ENCODE measurements at regions not wholly inside any gene's neighbourhood (a gene's known extent, or its start where the extent isn't known, plus 50 kb on each side); places are given as distances from the start of the nearest gene placed in this dataset.

DNA sequence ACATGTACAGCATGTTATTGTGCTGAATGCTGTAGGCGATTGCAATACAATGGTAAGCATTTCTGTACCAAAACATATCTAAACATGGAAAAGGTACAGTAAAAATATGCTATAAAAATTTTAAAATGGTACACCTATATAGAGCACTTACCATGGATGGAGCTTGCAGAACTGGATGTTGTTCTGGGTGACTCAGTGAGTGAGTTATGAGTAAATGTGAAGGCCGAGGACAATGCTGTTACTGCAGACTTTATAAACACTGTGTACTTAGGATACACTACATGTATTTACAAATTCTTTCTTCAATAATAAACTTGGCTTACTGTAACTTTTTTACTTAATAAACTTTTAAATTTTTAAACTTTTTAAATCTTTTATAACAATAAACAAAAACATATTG lies 473.4 kb upstream of the UBE2E3 start:
- TF ChIP-seq, protein P1, sequence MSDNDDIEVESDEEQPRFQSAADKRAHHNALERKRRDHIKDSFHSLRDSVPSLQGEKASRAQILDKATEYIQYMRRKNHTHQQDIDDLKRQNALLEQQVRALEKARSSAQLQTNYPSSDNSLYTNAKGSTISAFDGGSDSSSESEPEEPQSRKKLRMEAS (IDR thresholded peaks at IDR 0.05; ENCODE audit: low read depth) = no peak
- TF ChIP-seq POLR2AphosphoS5 (IDR thresholded peaks at IDR 0.05; ENCODE audit: low read depth, low read length) (no peak), TEAD4 (IDR thresholded peaks at IDR 0.05; ENCODE audit: borderline replicate concordance, insufficient read depth) (no peak), YY1 (IDR thresholded peaks at IDR 0.05; ENCODE audit: low read depth) (no peak), SIN3A (IDR thresholded peaks at IDR 0.05; ENCODE audit: borderline replicate concordance, low read depth, low read length) (no peak)
- TF ChIP-seq, protein P2, sequence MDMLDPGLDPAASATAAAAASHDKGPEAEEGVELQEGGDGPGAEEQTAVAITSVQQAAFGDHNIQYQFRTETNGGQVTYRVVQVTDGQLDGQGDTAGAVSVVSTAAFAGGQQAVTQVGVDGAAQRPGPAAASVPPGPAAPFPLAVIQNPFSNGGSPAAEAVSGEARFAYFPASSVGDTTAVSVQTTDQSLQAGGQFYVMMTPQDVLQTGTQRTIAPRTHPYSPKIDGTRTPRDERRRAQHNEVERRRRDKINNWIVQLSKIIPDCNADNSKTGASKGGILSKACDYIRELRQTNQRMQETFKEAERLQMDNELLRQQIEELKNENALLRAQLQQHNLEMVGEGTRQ (IDR thresholded peaks at IDR 0.05; ENCODE audit: borderline replicate concordance, low read depth, low read length) = no peak
- TF ChIP-seq, protein P3, sequence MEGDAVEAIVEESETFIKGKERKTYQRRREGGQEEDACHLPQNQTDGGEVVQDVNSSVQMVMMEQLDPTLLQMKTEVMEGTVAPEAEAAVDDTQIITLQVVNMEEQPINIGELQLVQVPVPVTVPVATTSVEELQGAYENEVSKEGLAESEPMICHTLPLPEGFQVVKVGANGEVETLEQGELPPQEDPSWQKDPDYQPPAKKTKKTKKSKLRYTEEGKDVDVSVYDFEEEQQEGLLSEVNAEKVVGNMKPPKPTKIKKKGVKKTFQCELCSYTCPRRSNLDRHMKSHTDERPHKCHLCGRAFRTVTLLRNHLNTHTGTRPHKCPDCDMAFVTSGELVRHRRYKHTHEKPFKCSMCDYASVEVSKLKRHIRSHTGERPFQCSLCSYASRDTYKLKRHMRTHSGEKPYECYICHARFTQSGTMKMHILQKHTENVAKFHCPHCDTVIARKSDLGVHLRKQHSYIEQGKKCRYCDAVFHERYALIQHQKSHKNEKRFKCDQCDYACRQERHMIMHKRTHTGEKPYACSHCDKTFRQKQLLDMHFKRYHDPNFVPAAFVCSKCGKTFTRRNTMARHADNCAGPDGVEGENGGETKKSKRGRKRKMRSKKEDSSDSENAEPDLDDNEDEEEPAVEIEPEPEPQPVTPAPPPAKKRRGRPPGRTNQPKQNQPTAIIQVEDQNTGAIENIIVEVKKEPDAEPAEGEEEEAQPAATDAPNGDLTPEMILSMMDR (IDR thresholded peaks at IDR 0.05) = no peak
- TF ChIP-seq, protein P4, sequence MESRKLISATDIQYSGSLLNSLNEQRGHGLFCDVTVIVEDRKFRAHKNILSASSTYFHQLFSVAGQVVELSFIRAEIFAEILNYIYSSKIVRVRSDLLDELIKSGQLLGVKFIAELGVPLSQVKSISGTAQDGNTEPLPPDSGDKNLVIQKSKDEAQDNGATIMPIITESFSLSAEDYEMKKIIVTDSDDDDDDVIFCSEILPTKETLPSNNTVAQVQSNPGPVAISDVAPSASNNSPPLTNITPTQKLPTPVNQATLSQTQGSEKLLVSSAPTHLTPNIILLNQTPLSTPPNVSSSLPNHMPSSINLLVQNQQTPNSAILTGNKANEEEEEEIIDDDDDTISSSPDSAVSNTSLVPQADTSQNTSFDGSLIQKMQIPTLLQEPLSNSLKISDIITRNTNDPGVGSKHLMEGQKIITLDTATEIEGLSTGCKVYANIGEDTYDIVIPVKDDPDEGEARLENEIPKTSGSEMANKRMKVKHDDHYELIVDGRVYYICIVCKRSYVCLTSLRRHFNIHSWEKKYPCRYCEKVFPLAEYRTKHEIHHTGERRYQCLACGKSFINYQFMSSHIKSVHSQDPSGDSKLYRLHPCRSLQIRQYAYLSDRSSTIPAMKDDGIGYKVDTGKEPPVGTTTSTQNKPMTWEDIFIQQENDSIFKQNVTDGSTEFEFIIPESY (IDR thresholded peaks at IDR 0.05; ENCODE audit: borderline replicate concordance, low read depth) = no peak
- TF ChIP-seq, protein P5, sequence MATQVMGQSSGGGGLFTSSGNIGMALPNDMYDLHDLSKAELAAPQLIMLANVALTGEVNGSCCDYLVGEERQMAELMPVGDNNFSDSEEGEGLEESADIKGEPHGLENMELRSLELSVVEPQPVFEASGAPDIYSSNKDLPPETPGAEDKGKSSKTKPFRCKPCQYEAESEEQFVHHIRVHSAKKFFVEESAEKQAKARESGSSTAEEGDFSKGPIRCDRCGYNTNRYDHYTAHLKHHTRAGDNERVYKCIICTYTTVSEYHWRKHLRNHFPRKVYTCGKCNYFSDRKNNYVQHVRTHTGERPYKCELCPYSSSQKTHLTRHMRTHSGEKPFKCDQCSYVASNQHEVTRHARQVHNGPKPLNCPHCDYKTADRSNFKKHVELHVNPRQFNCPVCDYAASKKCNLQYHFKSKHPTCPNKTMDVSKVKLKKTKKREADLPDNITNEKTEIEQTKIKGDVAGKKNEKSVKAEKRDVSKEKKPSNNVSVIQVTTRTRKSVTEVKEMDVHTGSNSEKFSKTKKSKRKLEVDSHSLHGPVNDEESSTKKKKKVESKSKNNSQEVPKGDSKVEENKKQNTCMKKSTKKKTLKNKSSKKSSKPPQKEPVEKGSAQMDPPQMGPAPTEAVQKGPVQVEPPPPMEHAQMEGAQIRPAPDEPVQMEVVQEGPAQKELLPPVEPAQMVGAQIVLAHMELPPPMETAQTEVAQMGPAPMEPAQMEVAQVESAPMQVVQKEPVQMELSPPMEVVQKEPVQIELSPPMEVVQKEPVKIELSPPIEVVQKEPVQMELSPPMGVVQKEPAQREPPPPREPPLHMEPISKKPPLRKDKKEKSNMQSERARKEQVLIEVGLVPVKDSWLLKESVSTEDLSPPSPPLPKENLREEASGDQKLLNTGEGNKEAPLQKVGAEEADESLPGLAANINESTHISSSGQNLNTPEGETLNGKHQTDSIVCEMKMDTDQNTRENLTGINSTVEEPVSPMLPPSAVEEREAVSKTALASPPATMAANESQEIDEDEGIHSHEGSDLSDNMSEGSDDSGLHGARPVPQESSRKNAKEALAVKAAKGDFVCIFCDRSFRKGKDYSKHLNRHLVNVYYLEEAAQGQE (IDR thresholded peaks at IDR 0.05; ENCODE audit: low read depth, low read length) = no peak

Measured in SK-N-SH (cell line).